ENCODE measurements at regions not wholly inside any gene's neighbourhood (a gene's known extent, or its start where the extent isn't known, plus 50 kb on each side); places are given as distances from the start of the nearest gene placed in this dataset.

DNA sequence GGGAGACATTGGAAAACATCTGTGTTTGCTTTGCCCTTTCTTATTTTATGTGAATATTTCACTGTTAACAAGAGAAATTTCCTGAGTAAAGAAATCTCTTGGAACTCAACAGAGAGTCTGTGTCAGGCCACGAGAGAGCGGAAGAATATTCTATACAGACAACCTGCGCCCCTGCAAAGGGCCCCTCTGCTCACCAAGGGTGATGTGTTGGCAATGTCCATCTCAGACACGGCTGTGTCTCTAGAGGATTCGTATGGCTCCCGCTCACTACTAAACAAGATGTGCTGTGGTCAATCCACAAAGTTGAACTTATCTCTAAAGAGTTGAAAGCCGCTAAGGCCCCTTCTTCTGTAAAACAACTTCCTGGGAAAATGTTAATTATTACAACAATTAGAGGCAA, 241.0 kb upstream of the IRX1 start:
- TF ChIP-seq, protein P1, sequence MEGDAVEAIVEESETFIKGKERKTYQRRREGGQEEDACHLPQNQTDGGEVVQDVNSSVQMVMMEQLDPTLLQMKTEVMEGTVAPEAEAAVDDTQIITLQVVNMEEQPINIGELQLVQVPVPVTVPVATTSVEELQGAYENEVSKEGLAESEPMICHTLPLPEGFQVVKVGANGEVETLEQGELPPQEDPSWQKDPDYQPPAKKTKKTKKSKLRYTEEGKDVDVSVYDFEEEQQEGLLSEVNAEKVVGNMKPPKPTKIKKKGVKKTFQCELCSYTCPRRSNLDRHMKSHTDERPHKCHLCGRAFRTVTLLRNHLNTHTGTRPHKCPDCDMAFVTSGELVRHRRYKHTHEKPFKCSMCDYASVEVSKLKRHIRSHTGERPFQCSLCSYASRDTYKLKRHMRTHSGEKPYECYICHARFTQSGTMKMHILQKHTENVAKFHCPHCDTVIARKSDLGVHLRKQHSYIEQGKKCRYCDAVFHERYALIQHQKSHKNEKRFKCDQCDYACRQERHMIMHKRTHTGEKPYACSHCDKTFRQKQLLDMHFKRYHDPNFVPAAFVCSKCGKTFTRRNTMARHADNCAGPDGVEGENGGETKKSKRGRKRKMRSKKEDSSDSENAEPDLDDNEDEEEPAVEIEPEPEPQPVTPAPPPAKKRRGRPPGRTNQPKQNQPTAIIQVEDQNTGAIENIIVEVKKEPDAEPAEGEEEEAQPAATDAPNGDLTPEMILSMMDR (conservative IDR thresholded peaks at IDR 0.05 in 1 of 2, IDR thresholded peaks at IDR 0.05 in 1 of 2; ENCODE audit: low read depth in 1 of 2, low read length in 2 of 2), result no peak
- no peak for TF ChIP-seq EZH2 (IDR thresholded peaks at IDR 0.05; ENCODE audit: low read length, missing control alignments)
